Tibial nerve (tissue), 4 donors: ENCODE measurements at regions not wholly inside any gene's neighbourhood (a gene's known extent, or its start where the extent isn't known, plus 50 kb on each side); places are given as distances from the start of the nearest gene placed in this dataset.

Experiments used
- DNase-seq, 2 donors: peaks; one replicate each; pipeline ENCODE4 v3.0.0-alpha.2; 2019; ENCODE audit warnings: low spot score in 2 of 2
- H3K27ac ChIP-seq, 4 donors: fragments of 200-600 bp; sonication (generic) in 3 of 4; one replicate each; pipeline ENCODE4 v1.5.1; 2017 to 2019; ENCODE audit warnings: mild to moderate bottlenecking in 1 of 4
- H3K27me3 ChIP-seq, 2 donors: fragments of 200-600 bp; sonication (generic) in 1 of 2; one replicate each; pipeline versions ENCODE4 v1.5.1 to v1.6.0; 2017 to 2019
- H3K36me3 ChIP-seq, 3 donors: fragments of 200-600 bp; sonication (generic); one replicate each; pipeline ENCODE4 v1.5.1; 2018 to 2019
- H3K4me1 ChIP-seq, 4 donors: fragments of 200-600 bp; sonication (generic) in 3 of 4; one replicate each; pipeline ENCODE4 v1.5.1; 2017 to 2019
- H3K4me3 ChIP-seq, 4 donors: fragments of 200-600 bp; sonication (generic) in 3 of 4; one replicate each; pipeline ENCODE4 v1.5.1; 2017 to 2019; ENCODE audit warnings: mild to moderate bottlenecking in 1 of 4, moderate library complexity in 1 of 4
- H3K9me3 ChIP-seq, 4 donors: fragments of 200-600 bp; sonication (generic) in 3 of 4; one replicate each; pipeline ENCODE4 v1.5.1; 2017 to 2019
- CTCF ChIP-seq, 5 experiments: fragments of 200-600 bp in 3 of 5; fragments of 450-650 bp in 2 of 5; sonication (generic) in 3 of 5; IDR thresholded peaks; one replicate each; pipeline ENCODE4 v1.5.1; 2016 to 2019; ENCODE audit warnings: antibody characterized with exemption in 5 of 5, mild to moderate bottlenecking in 3 of 5, moderate library complexity in 2 of 5
- EP300 ChIP-seq, 2 donors: sonication (generic); formaldehyde crosslinking; IDR thresholded peaks; one replicate each; pipeline ENCODE4 v1.6.1; 2017; ENCODE audit warnings: antibody characterized with exemption in 2 of 2, mild to moderate bottlenecking in 1 of 2
- POLR2A ChIP-seq, 2 donors: fragments of 450-650 bp; IDR thresholded peaks; one replicate each; pipeline ENCODE4 v1.6.1; 2017; ENCODE audit warnings: antibody characterized with exemption in 2 of 2, mild to moderate bottlenecking in 2 of 2, moderate library complexity in 2 of 2
- WGBS, 2 donors: methylation state at CpG; one replicate each; pipeline ENCODE4 v1.1.5; 2018; 5-methylcytosine and 5-hydroxymethylcytosine counted together

GRCh38 chrX:66912417-66912816 lies 273.5 kb upstream of the EDA2R start:
- 45 to 61% methylated on average over 2 of the region's 2 CpGs for WGBS, 2 donors
- peaks cover 0 to 4% of the 10 kb centered on the region in 2 donors for H3K27me3 ChIP-seq
- no peaks in the 10 kb centered on the region for H3K4me1 ChIP-seq
- no peaks in the 10 kb centered on the region for H3K9me3 ChIP-seq
- TF ChIP-seq EP300 (IDR thresholded peaks at IDR 0.05) (no peak), POLR2A (IDR thresholded peaks at IDR 0.05) (no peak), CTCF (IDR thresholded peaks at IDR 0.05) (no peak)
- DNase-seq, result no peak
- no peak overlapping the region for H3K4me3 ChIP-seq
- no peaks in the 10 kb centered on the region for H3K36me3 ChIP-seq
- no peak overlapping the region for H3K27ac ChIP-seq

- Histone ChIP-seq H3K36me3 (no peaks in the 10 kb centered on the region), H3K9me3 (no peaks in the 10 kb centered on the region), H3K27me3 (no peaks in the 10 kb centered on the region), H3K4me1 (no peaks in the 10 kb centered on the region), H3K27ac (no peak overlapping the region), H3K4me3 (no peak overlapping the region)
- TF ChIP-seq EP300 (IDR thresholded peaks at IDR 0.05) (no peak), CTCF (IDR thresholded peaks at IDR 0.05) (no peak), POLR2A (IDR thresholded peaks at IDR 0.05) (no peak)
- no peak for DNase-seq
- 57 to 63% methylated on average over 4 of the region's 4 CpGs for WGBS, 2 donors
Observed at GRCh38 chrX:66902081-66902480, 263.2 kb upstream of the EDA2R start.

- no peak for DNase-seq
- no peaks in the 10 kb centered on the region for H3K9me3 ChIP-seq
- H3K4me3 ChIP-seq, result no peak overlapping the region
- no peak overlapping the region for H3K27ac ChIP-seq
- TF ChIP-seq CTCF (IDR thresholded peaks at IDR 0.05), result no peak
- no peak for TF ChIP-seq EP300 (IDR thresholded peaks at IDR 0.05)
- TF ChIP-seq POLR2A (IDR thresholded peaks at IDR 0.05), result no peak
- H3K27me3 ChIP-seq, result no peaks in the 10 kb centered on the region
- H3K4me1 ChIP-seq, result no peaks in the 10 kb centered on the region
- no peaks in the 10 kb centered on the region for H3K36me3 ChIP-seq
Observed at GRCh38 chrX:66900886-66901285, 262.0 kb upstream of the EDA2R start.

GRCh38 chrX:66892004-66892403 lies 253.1 kb upstream of the EDA2R start:
- WGBS, 2 donors, result 46 to 47% methylated on average over 2 of the region's 2 CpGs
- no peaks in the 10 kb centered on the region for H3K4me1 ChIP-seq
- no peaks in the 10 kb centered on the region for H3K36me3 ChIP-seq
- TF ChIP-seq CTCF (IDR thresholded peaks at IDR 0.05) (no peak), POLR2A (IDR thresholded peaks at IDR 0.05) (no peak), EP300 (IDR thresholded peaks at IDR 0.05) (no peak)
- H3K4me3 ChIP-seq, result no peak overlapping the region
- H3K27me3 ChIP-seq, result peaks cover 0 to 10% of the 10 kb centered on the region in 2 donors
- no peak overlapping the region for H3K27ac ChIP-seq
- H3K9me3 ChIP-seq, result no peaks in the 10 kb centered on the region
- DNase-seq, result no peak

GRCh38 chrX:66889418-66889817 lies 250.5 kb upstream of the EDA2R start:
- H3K36me3 ChIP-seq, result no peaks in the 10 kb centered on the region
- H3K4me1 ChIP-seq, result no peaks in the 10 kb centered on the region
- peaks cover 0 to 10% of the 10 kb centered on the region in 2 donors for H3K27me3 ChIP-seq
- no peak overlapping the region for H3K27ac ChIP-seq
- no peak for DNase-seq
- no peaks in the 10 kb centered on the region for H3K9me3 ChIP-seq
- no peak overlapping the region for H3K4me3 ChIP-seq
- TF ChIP-seq POLR2A (IDR thresholded peaks at IDR 0.05), result no peak
- TF ChIP-seq CTCF (IDR thresholded peaks at IDR 0.05), result no peak
- no peak for TF ChIP-seq EP300 (IDR thresholded peaks at IDR 0.05)
- 83 to 94% methylated on average over 2 of the region's 2 CpGs for WGBS, 2 donors
